ENCODE measurements at regions not wholly inside any gene's neighbourhood (a gene's known extent, or its start where the extent isn't known, plus 50 kb on each side); places are given as distances from the start of the nearest gene placed in this dataset.

DNA sequence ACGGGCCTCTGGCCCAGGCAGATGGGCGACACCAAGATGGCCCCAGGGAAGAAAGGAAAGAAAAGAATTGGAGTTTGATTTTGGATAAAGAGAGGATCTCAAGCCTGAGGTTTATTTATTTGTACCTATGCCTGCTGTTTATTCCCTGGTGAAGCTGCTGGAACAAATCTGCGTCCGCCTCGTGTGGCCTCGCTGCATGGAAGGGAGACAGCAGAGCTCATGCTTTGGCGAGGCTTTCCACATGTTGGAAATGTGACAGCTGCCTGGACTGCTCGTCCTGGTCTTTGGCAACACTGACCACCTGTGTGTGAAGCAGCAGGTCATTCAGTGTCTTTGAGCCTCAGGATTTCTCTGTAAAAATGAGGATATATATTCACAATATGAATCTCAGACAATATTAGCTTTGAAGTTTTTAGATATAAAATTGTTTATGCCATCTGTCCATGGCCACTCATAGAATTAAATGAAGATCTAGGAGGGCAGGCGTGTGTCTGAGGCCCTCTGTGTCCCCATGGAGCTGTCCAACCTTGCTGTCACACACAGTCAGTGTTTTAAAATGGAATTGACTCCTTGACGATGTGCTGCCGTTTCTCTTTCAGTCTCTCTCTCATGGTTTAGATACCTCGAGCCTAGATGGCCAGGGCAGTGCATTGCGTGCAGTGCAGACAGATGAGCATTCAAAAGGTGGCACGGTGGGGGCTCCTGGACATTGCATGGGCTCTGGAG is 94.3 kb downstream of the SOCS6 start:
- no peak for DNase-seq (ENCODE audit: low read depth)
- TF ChIP-seq, protein P1, sequence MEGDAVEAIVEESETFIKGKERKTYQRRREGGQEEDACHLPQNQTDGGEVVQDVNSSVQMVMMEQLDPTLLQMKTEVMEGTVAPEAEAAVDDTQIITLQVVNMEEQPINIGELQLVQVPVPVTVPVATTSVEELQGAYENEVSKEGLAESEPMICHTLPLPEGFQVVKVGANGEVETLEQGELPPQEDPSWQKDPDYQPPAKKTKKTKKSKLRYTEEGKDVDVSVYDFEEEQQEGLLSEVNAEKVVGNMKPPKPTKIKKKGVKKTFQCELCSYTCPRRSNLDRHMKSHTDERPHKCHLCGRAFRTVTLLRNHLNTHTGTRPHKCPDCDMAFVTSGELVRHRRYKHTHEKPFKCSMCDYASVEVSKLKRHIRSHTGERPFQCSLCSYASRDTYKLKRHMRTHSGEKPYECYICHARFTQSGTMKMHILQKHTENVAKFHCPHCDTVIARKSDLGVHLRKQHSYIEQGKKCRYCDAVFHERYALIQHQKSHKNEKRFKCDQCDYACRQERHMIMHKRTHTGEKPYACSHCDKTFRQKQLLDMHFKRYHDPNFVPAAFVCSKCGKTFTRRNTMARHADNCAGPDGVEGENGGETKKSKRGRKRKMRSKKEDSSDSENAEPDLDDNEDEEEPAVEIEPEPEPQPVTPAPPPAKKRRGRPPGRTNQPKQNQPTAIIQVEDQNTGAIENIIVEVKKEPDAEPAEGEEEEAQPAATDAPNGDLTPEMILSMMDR (IDR thresholded peaks at IDR 0.05; ENCODE audit: control insufficient read depth, extremely low read depth, insufficient read depth) = no peak
- H3K4me3 ChIP-seq (ENCODE audit: low read depth, low read length) = no peak overlapping the region

DNA sequence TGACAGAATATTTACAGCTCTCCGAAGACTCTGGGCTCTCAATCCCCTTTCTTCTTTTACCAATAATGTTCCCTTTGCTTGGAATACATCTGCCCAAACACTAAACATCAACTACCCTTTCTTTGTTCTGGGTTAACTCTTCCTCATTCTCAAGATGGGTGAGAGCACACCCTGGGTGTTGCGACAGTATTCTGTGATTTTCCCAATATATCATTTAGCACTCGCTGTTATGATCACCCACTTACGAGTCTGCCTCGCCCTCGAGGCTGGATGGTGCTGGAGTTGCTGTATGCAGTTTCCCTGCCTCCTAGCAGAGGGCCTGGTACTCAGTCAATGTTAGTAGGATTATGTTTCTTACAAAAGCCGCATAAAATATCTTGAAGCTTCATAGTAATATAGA is 93.2 kb downstream of the SOCS6 start:
- TF ChIP-seq, protein P1 (IDR thresholded peaks at IDR 0.05; ENCODE audit: control insufficient read depth, extremely low read depth, insufficient read depth) = no peak
- no peak overlapping the region for H3K4me3 ChIP-seq (ENCODE audit: low read depth, low read length)
- no peak for DNase-seq (ENCODE audit: low read depth)

DNA sequence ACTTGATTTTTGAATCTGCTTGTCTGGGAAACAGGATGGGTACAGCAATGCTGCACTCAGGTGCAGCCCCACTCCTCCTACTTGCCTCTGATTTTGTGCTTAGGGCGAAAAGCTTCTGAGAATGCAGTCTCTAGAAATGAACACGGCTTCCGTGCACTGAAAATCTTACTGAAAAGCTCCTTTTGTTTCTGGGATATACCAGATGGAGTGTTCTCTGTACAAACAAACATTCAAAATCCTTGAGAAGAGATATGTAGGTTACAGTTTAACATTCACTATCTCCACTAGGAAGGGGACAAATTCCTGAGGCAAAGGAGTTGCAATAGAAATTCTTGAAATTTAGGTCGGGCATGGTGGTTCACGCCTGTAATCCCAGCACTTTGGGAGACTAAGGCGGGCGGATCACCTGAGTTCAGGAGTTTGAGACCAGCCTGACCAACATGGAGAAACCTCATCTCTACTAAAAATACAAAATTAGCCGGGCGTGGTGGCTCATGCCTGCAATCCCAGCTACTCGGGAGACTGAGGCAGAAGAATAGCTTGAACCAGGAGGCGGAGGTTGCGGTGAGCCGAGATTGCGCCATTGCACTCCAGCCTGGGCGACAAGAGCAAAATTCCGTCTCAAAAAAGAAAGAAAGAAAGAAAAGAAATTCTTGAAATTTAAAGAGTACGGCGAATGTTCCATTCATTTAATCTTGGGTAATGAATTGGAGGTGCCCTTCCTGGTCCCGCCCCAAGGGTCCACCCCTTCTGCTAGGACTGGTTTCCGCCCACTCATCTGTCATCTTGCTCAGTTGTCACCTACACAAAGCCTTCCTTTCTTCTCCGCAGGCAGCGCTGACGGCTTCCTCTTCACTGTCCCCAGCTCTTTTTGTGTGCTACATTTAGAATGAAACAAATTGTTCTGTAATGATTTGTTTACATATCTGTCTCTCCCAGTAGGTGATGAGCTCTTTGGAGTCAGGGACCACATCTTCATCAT is 92.4 kb downstream of the SOCS6 start:
- no peak for DNase-seq (ENCODE audit: low read depth)
- TF ChIP-seq, protein P1 (IDR thresholded peaks at IDR 0.05; ENCODE audit: control insufficient read depth, extremely low read depth, insufficient read depth) = no peak
- no peak overlapping the region for H3K4me3 ChIP-seq (ENCODE audit: low read depth, low read length)
